OCI-LY1 (cell line): ENCODE measurements at regions not wholly inside any gene's neighbourhood (a gene's known extent, or its start where the extent isn't known, plus 50 kb on each side); places are given as distances from the start of the nearest gene placed in this dataset.

ENCODE experiments used
- H2AFZ ChIP-seq: fragments of 200-600 bp; sonication (generic), shearing (Covaris generic); 2 replicates; pipeline ENCODE4 v1.6.0; 2014; ENCODE audit warnings: antibody characterized with exemption, mild to moderate bottlenecking, low read length
- H3F3A ChIP-seq: fragments of 200-600 bp; sonication (generic), shearing (Covaris generic); 2 replicates; pipeline ENCODE4 v1.6.0; 2014; ENCODE audit warnings: mild to moderate bottlenecking, antibody characterized with exemption, low read length, moderate library complexity; ENCODE audit not compliant: insufficient read depth
- H3K27ac ChIP-seq: fragments of 200-600 bp; sonication (generic); 2 replicates; pipeline ENCODE4 v1.5.1; 2014; ENCODE audit warnings: low read length, mixed run types, mild to moderate bottlenecking, low read depth; ENCODE audit not compliant: poor library complexity, severe bottlenecking
- H3K27me3 ChIP-seq: fragments of 200-600 bp; sonication (generic); 2 replicates; pipeline ENCODE4 v1.6.0; 2014; ENCODE audit warnings: antibody characterized with exemption, mild to moderate bottlenecking, low read length, moderate library complexity; ENCODE audit not compliant: insufficient read depth
- H3K36me3 ChIP-seq: fragments of 200-600 bp; sonication (generic); 2 replicates; pipeline ENCODE4 v1.6.1; 2014; ENCODE audit warnings: mild to moderate bottlenecking, antibody characterized with exemption, low read length, moderate library complexity, mixed read lengths; ENCODE audit not compliant: insufficient read depth
- H3K4me1 ChIP-seq: fragments of 200-600 bp; sonication (generic); 2 replicates; pipeline ENCODE4 v1.5.1; 2014; ENCODE audit warnings: mild to moderate bottlenecking, low read length, moderate library complexity; ENCODE audit not compliant: insufficient read depth, severe bottlenecking
- H3K4me2 ChIP-seq: fragments of 200-600 bp; sonication (generic), shearing (Covaris generic); 2 replicates; pipeline ENCODE4 v1.6.1; 2014; ENCODE audit warnings: low read length
- H3K4me3 ChIP-seq: fragments of 200-600 bp; sonication (generic); 2 replicates; pipeline ENCODE4 v1.5.1; 2014; ENCODE audit warnings: low read length, low read depth, mild to moderate bottlenecking, mixed read lengths; ENCODE audit not compliant: poor library complexity, severe bottlenecking
- H3K79me2 ChIP-seq: fragments of 200-600 bp; shearing (Covaris generic); 2 replicates; pipeline ENCODE4 v1.6.1; 2016; ENCODE audit warnings: mixed run types, low read length, mixed read lengths; ENCODE audit not compliant: insufficient read depth
- H3K9ac ChIP-seq: fragments of 200-600 bp; sonication (generic), shearing (Covaris generic); 2 replicates; pipeline ENCODE4 v1.6.1; 2014; ENCODE audit warnings: mild to moderate bottlenecking, low read length, mixed read lengths
- H3K9me2 ChIP-seq: fragments of 200-600 bp; sonication (generic), shearing (Covaris generic); 2 replicates; pipeline ENCODE4 v1.6.1; 2014; ENCODE audit warnings: low read depth, mild to moderate bottlenecking, low read length, mixed read lengths
- H3K9me3 ChIP-seq: fragments of 200-600 bp; shearing (Covaris generic); 2 replicates; pipeline ENCODE4 v1.6.1; 2014; ENCODE audit warnings: low read length, mixed read lengths
- H4K20me1 ChIP-seq: fragments of 200-600 bp; sonication (generic), shearing (Covaris generic); 2 replicates; pipeline ENCODE4 v1.6.0; 2016; ENCODE audit warnings: mild to moderate bottlenecking, low read length; ENCODE audit not compliant: insufficient read depth
- EZH2 ChIP-seq: fragments of 200-600 bp; sonication (generic), shearing (Covaris generic); IDR thresholded peaks from 2 replicates; pipeline ENCODE4 v1.8.0; 2017; ENCODE audit warnings: borderline replicate concordance, mixed run types, mild to moderate bottlenecking, antibody characterized with exemption, low read length, moderate library complexity, mixed read lengths
- TF ChIP-seq, protein P1 (sequence below): fragments of 200-600 bp; sonication (generic), shearing (Covaris generic); IDR thresholded peaks from 2 replicates; pipeline ENCODE4 v1.5.1; 2017; ENCODE audit warnings: mild to moderate bottlenecking, antibody characterized with exemption, low read length, moderate library complexity, mixed read lengths

DNA sequence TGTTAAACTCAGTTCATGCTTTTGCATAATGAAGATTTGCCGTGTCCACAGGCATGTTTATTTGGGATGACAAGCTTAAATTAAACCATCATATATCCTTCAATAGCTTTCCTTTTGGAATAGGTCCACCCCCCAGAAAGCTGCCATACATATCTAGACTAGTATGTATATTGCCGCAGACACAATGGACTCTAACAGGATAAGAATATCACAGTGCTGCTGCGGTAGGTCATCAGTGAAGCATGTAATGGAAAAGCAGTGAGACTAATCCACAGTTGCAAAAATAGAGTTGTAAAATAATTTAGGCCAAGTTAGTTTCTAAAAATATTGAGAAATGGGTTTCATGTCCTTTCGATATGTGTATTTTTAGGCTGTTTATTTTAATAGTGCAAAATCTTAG lies 819.9 kb upstream of the DPPA4 start:
- Histone ChIP-seq H4K20me1 (no peaks in the 10 kb centered on the region), H3K79me2 (no peaks in the 10 kb centered on the region), H3F3A (no peaks in the 10 kb centered on the region), H3K9me2 (no peaks in the 10 kb centered on the region), H3K9ac (no peak overlapping the region), H2AFZ (no peak overlapping the region), H3K4me1 (no peaks in the 10 kb centered on the region), H3K4me2 (no peak overlapping the region), H3K4me3 (no peak overlapping the region), H3K27ac (no peak overlapping the region), H3K36me3 (no peaks in the 10 kb centered on the region), H3K27me3 (no peaks in the 10 kb centered on the region), H3K9me3 (no peaks in the 10 kb centered on the region)
- TF ChIP-seq EZH2 = no peak
- TF ChIP-seq, protein P1, sequence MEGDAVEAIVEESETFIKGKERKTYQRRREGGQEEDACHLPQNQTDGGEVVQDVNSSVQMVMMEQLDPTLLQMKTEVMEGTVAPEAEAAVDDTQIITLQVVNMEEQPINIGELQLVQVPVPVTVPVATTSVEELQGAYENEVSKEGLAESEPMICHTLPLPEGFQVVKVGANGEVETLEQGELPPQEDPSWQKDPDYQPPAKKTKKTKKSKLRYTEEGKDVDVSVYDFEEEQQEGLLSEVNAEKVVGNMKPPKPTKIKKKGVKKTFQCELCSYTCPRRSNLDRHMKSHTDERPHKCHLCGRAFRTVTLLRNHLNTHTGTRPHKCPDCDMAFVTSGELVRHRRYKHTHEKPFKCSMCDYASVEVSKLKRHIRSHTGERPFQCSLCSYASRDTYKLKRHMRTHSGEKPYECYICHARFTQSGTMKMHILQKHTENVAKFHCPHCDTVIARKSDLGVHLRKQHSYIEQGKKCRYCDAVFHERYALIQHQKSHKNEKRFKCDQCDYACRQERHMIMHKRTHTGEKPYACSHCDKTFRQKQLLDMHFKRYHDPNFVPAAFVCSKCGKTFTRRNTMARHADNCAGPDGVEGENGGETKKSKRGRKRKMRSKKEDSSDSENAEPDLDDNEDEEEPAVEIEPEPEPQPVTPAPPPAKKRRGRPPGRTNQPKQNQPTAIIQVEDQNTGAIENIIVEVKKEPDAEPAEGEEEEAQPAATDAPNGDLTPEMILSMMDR = no peak

DNA sequence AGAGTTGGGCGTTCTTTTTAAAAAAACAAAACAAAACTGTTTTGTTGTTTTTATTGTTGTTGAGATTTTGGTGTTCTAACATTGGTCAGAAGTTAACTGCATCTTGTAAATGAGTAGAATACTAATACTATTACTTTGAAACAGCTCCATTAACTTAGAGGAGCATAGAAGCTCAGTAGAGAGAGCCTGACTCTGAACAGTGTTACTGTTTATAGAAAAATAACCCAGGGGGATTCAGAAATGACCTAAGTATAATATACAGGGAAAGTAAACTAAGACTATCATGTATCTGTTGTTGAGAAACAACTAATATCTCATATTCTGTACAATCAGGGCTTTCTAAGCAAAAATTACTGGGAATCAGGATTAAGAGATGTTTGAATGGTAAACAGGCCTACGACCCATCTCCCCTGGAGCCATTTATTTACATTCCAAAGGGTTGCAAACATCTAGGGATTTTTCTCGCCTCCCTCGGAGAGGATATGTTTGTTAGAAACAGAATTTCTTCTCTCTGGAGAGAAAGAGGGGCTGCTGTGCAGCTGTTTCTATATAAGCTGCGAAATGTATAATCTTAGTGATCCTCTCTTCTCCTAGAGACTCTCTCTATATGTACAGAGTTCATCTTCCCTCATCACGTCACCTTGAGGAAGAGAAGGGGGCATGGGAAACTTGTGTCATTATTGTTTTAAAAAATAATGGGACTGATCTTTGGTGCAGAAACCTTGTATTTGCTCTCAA lies 827.5 kb upstream of the DPPA4 start:
- Histone ChIP-seq H3K4me3 (no peak overlapping the region), H2AFZ (no peak overlapping the region), H3K9ac (no peak overlapping the region), H4K20me1 (no peaks in the 10 kb centered on the region), H3K27ac (no peak overlapping the region), H3K79me2 (no peaks in the 10 kb centered on the region), H3F3A (no peaks in the 10 kb centered on the region), H3K4me2 (no peak overlapping the region), H3K9me3 (no peaks in the 10 kb centered on the region), H3K9me2 (no peaks in the 10 kb centered on the region), H3K27me3 (no peaks in the 10 kb centered on the region), H3K36me3 (no peaks in the 10 kb centered on the region), H3K4me1 (no peaks in the 10 kb centered on the region)
- TF ChIP-seq, protein P1 = no peak
- no peak for TF ChIP-seq EZH2

DNA sequence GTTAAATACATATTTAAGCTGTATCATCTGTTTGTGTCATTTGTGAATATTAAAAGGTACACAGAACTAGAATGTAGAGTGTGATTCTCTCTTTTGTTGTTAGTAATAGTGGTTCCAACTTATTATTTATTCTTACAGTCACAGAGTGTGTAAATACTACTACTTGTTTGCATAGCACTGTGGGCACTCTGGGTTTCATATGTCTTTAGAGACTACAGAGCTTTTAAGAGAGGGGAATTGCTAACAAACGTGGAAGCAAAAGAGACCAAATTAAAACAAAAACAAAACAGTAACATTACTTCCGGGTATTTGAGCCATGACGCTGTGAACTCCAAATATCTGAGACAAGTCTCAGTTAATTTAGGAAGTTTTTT lies 828.0 kb upstream of the DPPA4 start:
- no peaks in the 10 kb centered on the region for H3K36me3 ChIP-seq
- no peaks in the 10 kb centered on the region for H3K79me2 ChIP-seq
- no peak overlapping the region for H3K4me3 ChIP-seq
- no peak overlapping the region for H3K9ac ChIP-seq
- no peaks in the 10 kb centered on the region for H3K9me2 ChIP-seq
- no peaks in the 10 kb centered on the region for H3K4me1 ChIP-seq
- H3K4me2 ChIP-seq = no peak overlapping the region
- no peak for TF ChIP-seq EZH2
- TF ChIP-seq, protein P1 = no peak
- H2AFZ ChIP-seq = no peak overlapping the region
- no peaks in the 10 kb centered on the region for H3K27me3 ChIP-seq
- no peaks in the 10 kb centered on the region for H3F3A ChIP-seq
- no peaks in the 10 kb centered on the region for H4K20me1 ChIP-seq
- H3K9me3 ChIP-seq = no peaks in the 10 kb centered on the region
- no peak overlapping the region for H3K27ac ChIP-seq
